Activated naive CD4-positive, alpha-beta T cell treated with anti-CD3 and anti-CD28 coated beads, Interleukin-2, amount 50 U/mL, for 72 hours (primary cell): ENCODE measurements at regions not wholly inside any gene's neighbourhood (a gene's known extent, or its start where the extent isn't known, plus 50 kb on each side); places are given as distances from the start of the nearest gene placed in this dataset.
"Not testable (repeated sequence)": the region's sequence is repeated elsewhere in the genome, so short reads cannot be mapped to it uniquely, and the experiment has no call there.

ENCODE experiments used
- ATAC-seq, 2 donors: fragments of 150-1000 bp; cut with Tn5 transposase; 2 replicates each; pipeline ENCODE4 v1.10.0; 2021; ENCODE audit warnings: mild to moderate bottlenecking in 2 of 2, moderate library complexity in 2 of 2
- DNase-seq, 2 donors: peaks; one replicate each; pipeline ENCODE4 v3.0.0; 2021 to 2022; ENCODE audit warnings: low spot score in 2 of 2
- H3K27ac Mint-ChIP-seq, 2 donors: one replicate each; pipeline ENCODE4 v1.8.0; 2022; ENCODE audit warnings: mild to moderate bottlenecking in 2 of 2, mixed read lengths in 2 of 2
- H3K36me3 Mint-ChIP-seq, 2 donors: one replicate each; pipeline ENCODE4 v1.8.0; 2022; ENCODE audit warnings: mixed read lengths in 2 of 2
- H3K9me3 Mint-ChIP-seq, 2 donors: one replicate each; pipeline ENCODE4 v1.8.0; 2022; ENCODE audit warnings: mixed read lengths in 2 of 2

DNA sequence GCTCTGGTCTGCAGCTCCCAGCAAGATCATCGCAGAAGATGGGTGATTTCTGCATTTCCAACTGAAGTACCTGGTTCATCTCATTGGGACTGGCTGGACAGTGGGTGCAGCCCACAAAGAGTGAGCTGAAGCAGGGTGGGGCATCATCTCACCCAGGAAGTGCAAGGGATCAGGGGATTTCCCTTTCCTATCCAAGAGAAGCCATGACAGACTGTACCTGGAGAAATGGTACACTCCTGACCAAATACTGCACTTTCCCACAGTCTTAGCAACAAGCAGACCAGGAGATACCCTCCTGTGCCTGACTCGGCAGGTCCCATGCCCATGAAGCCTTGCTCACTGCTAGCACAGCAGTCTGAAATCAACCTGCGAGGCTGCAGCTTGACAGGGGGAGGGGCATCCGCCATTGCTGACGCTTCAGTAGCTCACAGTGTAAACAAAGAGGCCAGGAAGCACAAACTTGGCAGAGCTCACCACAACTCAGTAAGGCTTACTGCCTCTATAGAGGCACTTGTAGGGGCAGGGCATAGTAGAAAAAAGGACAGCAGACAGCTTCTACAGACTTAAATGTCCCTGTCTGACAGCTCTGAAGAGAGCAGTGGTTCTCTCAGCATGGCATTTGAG, 60.5 kb downstream of the AREG start:
- not testable (repeated sequence) for H3K36me3 Mint-ChIP-seq, DNase-seq, ATAC-seq, H3K27ac Mint-ChIP-seq
- H3K9me3 Mint-ChIP-seq: peaks cover 0 to 18% of the 10 kb centered on the region in 2 donors

DNA sequence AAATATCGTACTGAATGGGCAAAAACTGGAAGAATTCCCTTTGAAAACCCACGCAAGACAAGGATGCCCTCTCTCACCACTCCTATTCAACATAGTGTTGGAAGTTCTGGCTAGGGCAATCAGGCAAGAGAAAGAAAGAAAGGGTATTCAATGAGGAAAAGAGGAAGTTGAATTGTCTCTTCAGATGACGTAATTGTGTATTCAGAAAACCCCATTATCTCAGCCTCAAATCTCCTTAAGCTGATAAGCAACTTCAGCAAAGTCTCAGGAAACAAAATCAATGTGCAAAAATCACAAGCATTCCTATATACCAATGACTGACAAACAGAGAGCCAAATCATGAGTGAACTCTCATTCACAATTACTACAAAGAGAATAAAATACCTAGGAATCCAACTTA, 64.4 kb downstream of the AREG start:
- not testable (repeated sequence) for DNase-seq, H3K36me3 Mint-ChIP-seq, ATAC-seq, H3K27ac Mint-ChIP-seq
- peaks cover 0 to 21% of the 10 kb centered on the region in 2 donors for H3K9me3 Mint-ChIP-seq

DNA sequence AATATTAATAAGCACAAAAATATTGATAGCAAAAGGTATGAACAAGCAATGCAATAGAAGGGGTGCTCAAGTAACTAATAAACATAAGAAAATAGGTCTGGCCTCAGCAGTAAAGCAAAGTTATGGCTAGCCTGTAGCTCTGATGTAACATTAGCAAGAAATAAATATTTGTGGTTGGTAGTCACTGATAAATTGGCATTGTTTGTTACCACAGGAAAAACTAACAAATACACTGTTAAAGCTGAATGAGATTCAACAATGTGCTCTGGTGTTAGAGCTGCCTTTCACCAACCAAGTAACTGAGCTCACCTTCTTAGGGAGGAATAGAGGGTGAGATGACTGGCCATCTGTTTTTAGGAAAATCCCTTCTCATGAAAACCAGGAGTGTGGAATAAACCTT, 71.4 kb downstream of the AREG start:
- H3K36me3 Mint-ChIP-seq: no peaks in the 10 kb centered on the region
- no peak for DNase-seq

DNA sequence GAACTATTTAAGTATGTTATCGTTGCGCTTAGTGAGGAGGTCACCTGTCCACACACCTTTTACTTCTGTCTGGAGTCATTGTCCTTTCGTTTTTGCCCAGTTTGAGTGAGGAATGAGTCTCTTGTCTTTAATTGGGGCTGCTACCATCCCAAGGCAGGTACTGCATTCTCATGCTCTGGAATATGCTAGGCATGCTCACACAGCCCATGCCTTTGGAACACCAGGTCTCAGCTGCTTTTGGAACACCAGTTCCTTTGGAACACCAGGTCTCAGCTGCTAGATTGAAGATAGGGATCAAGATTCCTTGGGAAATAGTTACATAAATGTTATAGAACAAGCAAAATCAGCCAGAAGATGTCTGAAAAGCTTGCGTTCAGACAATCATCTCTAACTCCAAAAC, 73.1 kb downstream of the AREG start:
- no peak for DNase-seq
- no peak overlapping the region for H3K27ac Mint-ChIP-seq
- no peaks in the 10 kb centered on the region for H3K9me3 Mint-ChIP-seq
- no peak for ATAC-seq
- no peaks in the 10 kb centered on the region for H3K36me3 Mint-ChIP-seq

More for the DNA sequence above, 71.4 kb downstream of the AREG start:
- no peak for ATAC-seq
- no peak overlapping the region for H3K27ac Mint-ChIP-seq
- H3K9me3 Mint-ChIP-seq: no peaks in the 10 kb centered on the region

DNA sequence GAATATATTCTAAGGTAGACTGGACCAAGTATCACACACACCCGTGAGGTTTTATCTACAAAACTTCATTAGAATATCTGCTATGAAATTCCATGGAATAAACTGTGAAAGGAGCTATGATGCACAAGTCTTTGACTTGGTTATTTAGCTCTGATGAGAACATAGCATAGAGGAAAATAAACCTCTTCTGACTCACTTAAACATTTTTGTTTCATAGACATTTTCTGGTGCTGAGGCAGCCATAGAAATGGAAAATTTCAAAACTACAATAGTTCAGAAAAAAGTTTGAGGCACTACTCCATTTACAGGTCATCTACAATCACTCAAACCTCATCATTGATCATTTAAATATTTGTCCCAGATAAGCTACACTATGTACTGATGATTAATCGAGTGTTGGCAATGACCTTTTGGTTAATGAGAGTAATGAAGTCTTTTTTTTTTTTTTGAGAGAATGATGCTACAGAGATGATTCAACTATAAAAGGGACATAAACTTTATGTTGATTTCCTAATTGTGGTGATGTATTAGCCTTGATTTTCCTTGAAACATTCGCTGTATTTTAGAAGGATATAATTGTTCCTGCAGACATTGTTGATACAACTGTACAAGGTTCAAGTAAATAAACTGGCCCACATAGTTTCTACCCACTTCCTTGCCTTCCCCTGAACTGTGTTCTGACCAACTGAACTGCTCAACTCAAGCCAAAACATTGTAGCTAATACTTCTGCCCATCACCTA, 77.5 kb downstream of the AREG start:
- DNase-seq: no peak
- Mint-ChIP-seq H3K9me3 (no peaks in the 10 kb centered on the region), H3K36me3 (no peaks in the 10 kb centered on the region), H3K27ac (no peak overlapping the region)
- no peak for ATAC-seq

DNA sequence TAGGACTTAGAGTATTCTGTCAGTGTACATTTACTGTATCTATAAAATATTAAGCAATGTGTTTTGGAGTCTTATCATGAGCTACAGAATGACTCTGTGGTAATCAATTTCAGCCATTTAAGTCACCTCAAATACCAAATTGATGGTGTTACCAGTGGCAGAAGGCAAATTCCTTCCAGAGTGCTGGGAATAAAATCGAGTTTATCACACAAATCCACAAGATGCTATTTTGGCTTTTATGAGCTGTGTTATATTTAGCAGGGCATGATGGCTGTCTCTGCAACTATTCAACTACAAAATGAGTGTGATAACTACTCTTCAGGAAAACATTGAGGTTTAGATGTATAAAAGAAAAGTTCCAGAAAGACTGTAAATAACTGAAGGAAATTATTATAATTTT, 78.2 kb downstream of the AREG start:
- DNase-seq (no peak), ATAC-seq (no peak)
- no peak overlapping the region for H3K27ac Mint-ChIP-seq
- H3K9me3 Mint-ChIP-seq: no peaks in the 10 kb centered on the region
- H3K36me3 Mint-ChIP-seq: no peaks in the 10 kb centered on the region

DNA sequence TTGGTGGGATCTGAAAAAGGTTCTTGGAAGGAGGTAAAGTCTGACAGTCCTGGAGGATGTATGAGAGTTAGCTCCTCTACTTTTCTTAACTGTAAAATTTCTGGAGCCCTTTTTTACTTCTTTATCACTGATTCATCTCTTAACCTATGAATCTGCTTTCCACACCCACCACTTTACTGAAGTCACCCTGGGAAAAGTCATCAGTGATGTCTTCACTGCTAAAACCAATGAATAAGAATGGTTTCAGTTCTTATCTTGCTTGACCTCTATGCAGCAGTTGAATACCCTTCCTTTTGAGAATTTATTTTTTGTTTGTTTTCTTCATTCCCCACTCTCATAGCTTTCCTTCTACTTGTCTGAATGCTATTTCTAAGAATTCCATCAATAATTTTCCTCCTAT, 80.0 kb downstream of the AREG start:
- Mint-ChIP-seq H3K9me3 (no peaks in the 10 kb centered on the region), H3K27ac (no peak overlapping the region), H3K36me3 (no peaks in the 10 kb centered on the region)
- DNase-seq (no peak), ATAC-seq (peak; percentile 64 to 71)

DNA sequence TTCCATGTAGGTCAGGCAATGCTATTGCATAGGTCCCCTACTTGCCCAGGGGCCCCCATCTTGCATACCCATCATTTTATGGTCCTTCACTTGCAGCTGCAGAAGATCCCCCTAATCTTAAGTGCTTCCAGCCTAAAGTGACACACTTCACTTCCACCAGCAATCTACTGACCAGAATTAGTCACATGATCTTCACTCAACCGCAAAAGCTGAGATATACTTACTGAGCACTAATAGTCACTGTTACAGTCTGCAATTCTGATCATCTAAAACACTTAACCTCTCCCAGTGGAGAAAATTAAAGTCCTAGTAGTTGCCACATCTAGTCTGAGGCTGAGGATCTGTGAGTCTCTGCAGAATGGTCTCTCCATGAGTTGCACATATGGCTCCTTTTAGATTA, 82.1 kb downstream of the AREG start:
- H3K27ac Mint-ChIP-seq: no peak overlapping the region
- ATAC-seq (no peak), DNase-seq (no peak)
- H3K9me3 Mint-ChIP-seq: no peaks in the 10 kb centered on the region
- H3K36me3 Mint-ChIP-seq: no peaks in the 10 kb centered on the region

DNA sequence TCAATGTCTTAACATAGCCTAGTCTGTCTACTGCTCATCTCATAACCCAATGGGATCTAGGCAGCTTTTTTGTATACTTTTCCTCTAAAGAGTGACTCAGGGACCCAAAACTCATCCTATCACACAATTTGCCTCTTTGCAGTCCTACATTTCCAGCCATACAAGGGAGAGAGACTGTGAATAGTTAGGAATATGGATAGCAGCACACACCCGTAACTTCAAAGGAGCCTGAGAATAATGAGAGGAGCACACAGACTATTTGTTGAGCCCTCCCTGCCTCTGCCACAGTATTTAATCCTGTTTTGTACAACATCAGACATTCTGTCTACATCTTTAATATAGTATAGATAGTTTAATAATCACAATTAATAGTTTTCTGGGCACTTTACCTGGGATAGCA, 83.2 kb downstream of the AREG start:
- no peaks in the 10 kb centered on the region for H3K9me3 Mint-ChIP-seq
- ATAC-seq: no peak
- H3K36me3 Mint-ChIP-seq: no peaks in the 10 kb centered on the region
- no peak for DNase-seq
- no peak overlapping the region for H3K27ac Mint-ChIP-seq

DNA sequence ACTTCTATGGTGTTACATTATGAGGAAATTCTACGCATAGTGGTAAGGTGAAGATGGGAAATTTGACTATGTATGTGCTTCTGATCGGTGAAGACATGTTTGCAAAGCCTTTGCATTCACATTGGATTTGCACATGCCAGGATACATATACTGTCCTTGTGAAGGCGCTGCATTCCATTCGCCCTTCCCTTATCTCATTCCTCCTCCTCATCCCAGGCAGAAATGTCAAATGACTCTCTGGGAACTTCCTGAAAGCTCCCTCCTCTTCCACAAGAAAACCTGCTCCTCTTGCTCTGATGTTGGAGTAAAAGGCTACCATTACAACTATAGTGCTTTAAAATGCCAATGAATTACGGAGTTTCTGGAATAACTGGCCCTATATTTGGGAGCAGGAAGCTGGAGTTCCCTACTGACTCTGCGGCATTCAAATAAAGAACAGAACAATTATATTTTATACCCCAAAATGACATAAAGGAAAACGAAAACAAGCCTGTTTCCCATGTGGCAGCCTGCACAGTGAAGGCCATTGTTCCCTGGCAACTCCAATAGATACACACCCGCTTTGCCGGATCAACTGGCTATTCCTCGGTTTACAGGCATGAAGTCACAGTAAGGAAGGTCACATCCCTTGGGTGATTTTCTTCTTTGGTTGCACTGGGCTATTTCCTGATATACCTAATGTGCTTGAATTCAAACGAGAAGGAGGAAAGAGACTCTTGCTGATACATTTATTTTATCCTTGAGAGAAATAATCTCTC, 84.5 kb downstream of the AREG start:
- DNase-seq (no peak), ATAC-seq (no peak)
- no peaks in the 10 kb centered on the region for H3K9me3 Mint-ChIP-seq
- H3K27ac Mint-ChIP-seq: no peak overlapping the region
- H3K36me3 Mint-ChIP-seq: no peaks in the 10 kb centered on the region

DNA sequence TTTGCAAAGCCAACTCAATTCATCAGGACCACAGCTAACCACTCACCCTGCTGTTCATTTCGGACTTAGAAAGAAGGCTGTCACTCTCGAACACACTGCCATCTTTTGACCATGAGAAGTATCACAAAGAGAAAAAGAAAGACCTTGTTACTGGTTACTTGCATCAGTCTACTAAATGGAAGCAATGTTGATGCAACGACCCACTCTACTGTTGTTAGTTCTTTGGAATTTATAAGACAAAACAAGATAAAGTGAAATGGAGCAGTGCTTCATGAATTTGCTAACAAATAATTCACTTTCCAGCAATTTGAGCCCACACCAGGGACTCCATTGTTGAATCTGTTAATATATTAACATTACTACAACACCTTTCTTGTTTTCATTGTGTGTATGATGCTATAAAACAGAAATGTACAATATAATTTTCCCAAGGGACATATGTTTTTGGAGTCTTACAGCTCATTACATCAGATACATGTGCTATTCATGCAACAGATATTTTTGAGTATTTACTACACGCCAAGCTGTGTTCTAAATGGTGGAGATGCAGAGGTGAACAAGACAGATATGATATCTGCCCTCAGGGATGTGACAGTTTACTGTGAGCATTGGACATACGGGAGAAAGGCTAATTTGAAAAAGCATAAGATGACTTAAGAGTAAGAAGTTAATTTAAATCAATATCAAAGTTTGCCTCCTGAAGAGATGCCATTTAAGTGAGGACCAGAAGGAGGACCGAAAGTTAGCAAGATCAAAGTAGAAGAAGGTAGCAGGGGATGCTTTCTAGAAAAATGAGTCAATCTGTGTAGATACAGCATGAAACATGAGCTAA, 87.2 kb downstream of the AREG start:
- ATAC-seq: peak in 1 of 2 donors; percentile 50

DNA sequence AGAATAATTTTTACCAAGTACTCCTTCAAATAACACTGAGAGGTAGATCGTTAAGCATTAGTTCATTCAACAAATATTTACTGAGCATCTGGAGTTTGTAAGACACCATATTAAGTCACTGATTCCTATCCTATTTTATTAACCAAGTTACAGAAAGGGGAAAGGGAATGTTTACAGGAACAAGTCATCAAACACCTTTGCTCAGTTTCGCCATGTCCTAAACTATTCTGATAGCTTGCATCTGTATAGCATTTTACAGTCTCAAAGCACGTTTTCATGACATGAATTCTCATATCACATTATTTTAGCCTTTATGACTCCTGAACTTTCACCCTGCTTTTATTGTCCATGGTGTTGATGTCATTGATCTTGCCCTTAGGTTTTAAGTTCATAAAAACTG, 89.2 kb downstream of the AREG start:
- no peaks in the 10 kb centered on the region for H3K9me3 Mint-ChIP-seq
- no peak for ATAC-seq

More for the DNA sequence above, 87.2 kb downstream of the AREG start:
- Mint-ChIP-seq H3K36me3 (no peaks in the 10 kb centered on the region), H3K9me3 (no peaks in the 10 kb centered on the region), H3K27ac (no peak overlapping the region)
- DNase-seq: no peak

DNA sequence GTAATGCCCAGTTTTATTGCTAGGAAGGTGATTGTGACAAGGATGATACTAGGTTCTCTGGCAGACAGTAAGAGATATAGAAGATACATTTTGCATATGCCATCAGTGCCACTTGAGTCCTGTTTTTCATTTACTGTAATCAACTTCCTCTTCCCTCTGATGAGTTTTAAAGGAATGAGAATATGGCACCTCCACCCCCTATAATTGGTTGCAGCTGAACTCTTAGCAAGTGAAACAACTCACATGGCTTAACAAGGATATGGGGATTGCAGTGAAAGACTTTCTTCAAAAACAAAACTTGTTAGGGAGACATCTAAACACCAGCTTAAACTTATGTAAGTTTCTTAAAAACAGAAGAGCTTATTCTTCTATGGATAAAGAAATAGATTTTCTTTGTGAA, 90.0 kb downstream of the AREG start:
- ATAC-seq: no peak
- H3K36me3 Mint-ChIP-seq: no peaks in the 10 kb centered on the region
- no peaks in the 10 kb centered on the region for H3K9me3 Mint-ChIP-seq
- DNase-seq: no peak
- H3K27ac Mint-ChIP-seq: no peak overlapping the region

More for the DNA sequence above, 89.2 kb downstream of the AREG start:
- no peak for DNase-seq
- no peaks in the 10 kb centered on the region for H3K36me3 Mint-ChIP-seq
- no peak overlapping the region for H3K27ac Mint-ChIP-seq

DNA sequence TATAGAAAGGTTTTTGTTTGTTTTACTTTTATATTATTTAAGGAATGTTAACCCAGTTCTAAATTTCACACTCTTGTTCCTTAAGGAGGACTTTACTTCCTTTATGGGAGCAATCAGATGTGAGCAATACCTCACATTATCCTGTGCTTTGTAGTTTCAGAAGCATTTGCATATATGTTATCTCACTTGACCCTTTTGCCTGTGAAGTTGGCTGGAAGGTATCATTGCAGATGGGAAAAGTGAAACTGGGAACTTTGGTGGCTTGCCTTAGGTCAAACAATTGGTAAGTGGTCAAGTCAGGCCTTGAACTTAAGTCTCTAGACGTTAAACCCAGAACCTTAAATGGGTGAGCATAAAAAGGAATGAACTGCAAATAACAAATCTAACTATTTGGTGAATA, 90.6 kb downstream of the AREG start:
- no peaks in the 10 kb centered on the region for H3K36me3 Mint-ChIP-seq
- no peak for ATAC-seq

DNA sequence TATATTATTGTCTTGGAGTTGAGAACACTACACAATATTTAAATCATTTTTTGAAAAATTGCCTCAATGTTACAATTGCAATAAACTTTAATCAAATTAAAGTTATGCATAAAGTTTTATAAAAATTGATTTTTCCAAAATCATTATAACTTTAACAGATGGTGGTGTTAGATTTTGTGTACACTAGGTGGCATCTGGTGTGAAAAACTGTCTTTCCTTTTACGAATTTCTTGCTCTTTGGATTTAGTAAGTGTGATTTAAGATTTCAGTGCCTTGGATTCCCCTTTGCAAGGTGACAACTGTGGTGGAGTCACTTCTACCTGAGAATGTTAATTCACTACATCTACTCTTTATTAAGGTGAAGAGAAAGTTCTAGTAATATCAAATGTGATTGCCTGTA, 91.6 kb downstream of the AREG start:
- no peaks in the 10 kb centered on the region for H3K36me3 Mint-ChIP-seq
- no peaks in the 10 kb centered on the region for H3K9me3 Mint-ChIP-seq
- ATAC-seq: no peak
- DNase-seq: no peak
- H3K27ac Mint-ChIP-seq: no peak overlapping the region

More for the DNA sequence above, 90.6 kb downstream of the AREG start:
- DNase-seq: no peak
- no peak overlapping the region for H3K27ac Mint-ChIP-seq
- no peaks in the 10 kb centered on the region for H3K9me3 Mint-ChIP-seq

DNA sequence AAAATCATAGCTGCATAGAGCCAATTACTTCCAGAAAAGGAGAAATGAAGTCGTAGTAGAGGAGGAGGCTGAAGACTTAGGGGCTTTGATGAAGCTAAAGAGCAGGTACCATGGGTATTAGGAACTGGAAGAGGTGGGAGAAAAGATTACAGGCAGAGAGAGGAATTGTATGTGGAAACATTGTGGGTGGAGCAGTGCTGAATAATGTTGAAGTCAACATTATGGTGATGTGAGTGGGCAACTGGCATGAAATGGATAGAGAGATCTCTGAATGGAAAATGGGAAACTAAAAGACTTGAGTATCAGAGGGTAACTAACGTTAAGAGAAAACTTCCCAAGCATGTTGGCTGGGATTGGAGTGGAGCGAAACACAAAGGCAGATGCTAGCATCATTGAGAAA, 92.5 kb downstream of the AREG start:
- no peaks in the 10 kb centered on the region for H3K36me3 Mint-ChIP-seq
- DNase-seq (no peak), ATAC-seq (no peak)
- H3K27ac Mint-ChIP-seq: no peak overlapping the region
- H3K9me3 Mint-ChIP-seq: no peaks in the 10 kb centered on the region
